Astrocyte (in vitro differentiated cells and primary cell): ENCODE measurements at regions not wholly inside any gene's neighbourhood (a gene's known extent, or its start where the extent isn't known, plus 50 kb on each side); places are given as distances from the start of the nearest gene placed in this dataset.

Experiments
- DNase-seq: peaks from one replicate; pipeline ENCODE4 v3.0.0-alpha.2; 2010; ENCODE audit warnings: low read depth
- FAIRE-seq: peaks from 2 replicates; lab custom pipeline; 2011; peaks lifted over from hg19 to GRCh38; lab: Jason Lieb, UNC
- H2AFZ ChIP-seq: 2 replicates; pipeline ENCODE4 v1.6.0; 2012; ENCODE audit warnings: low read depth, low read length, inconsistent platforms
- H3K27ac ChIP-seq: 2 replicates; pipeline ENCODE4 v1.5.1; 2011; ENCODE audit warnings: low read depth, low read length, inconsistent platforms
- H3K27me3 ChIP-seq: 2 replicates; pipeline ENCODE4 v1.6.0; 2011; ENCODE audit warnings: low read length, inconsistent platforms; ENCODE audit not compliant: insufficient read depth
- H3K36me3 ChIP-seq: 2 replicates; pipeline ENCODE4 v1.5.1; 2011; ENCODE audit warnings: low read length, inconsistent platforms; ENCODE audit not compliant: insufficient read depth
- H3K4me1 ChIP-seq: 2 replicates; pipeline ENCODE4 v1.5.1; 2011; ENCODE audit warnings: low read length, inconsistent platforms; ENCODE audit not compliant: insufficient read depth
- H3K4me2 ChIP-seq: 2 replicates; pipeline ENCODE4 v1.6.0; 2012; ENCODE audit warnings: low read length, inconsistent platforms
- H3K4me3 ChIP-seq: 2 replicates; pipeline ENCODE4 v1.5.1; 2011; ENCODE audit warnings: low read depth, mild to moderate bottlenecking, low read length, inconsistent platforms; ENCODE audit not compliant: insufficient read depth
- H3K79me2 ChIP-seq: 2 replicates; pipeline ENCODE4 v1.6.0; 2012; ENCODE audit warnings: mild to moderate bottlenecking, low read length, inconsistent platforms; ENCODE audit not compliant: insufficient read depth
- H3K9ac ChIP-seq: 2 replicates; pipeline ENCODE4 v1.6.0; 2012; ENCODE audit warnings: mild to moderate bottlenecking, low read length, inconsistent platforms
- H3K9me3 ChIP-seq: 2 replicates; pipeline ENCODE4 v1.5.1; 2012; ENCODE audit warnings: low read depth, mild to moderate bottlenecking, low read length, inconsistent platforms; ENCODE audit not compliant: insufficient read depth
- H4K20me1 ChIP-seq: 2 replicates; pipeline ENCODE4 v1.6.0; 2012; ENCODE audit warnings: low read length, inconsistent platforms; ENCODE audit not compliant: insufficient read depth
- H3K27ac Mint-ChIP-seq: one replicate; pipeline ENCODE4 v1.8.0; 2021; ENCODE audit warnings: mild to moderate bottlenecking, mixed read lengths; ENCODE audit not compliant: unreplicated experiment
- H3K27me3 Mint-ChIP-seq: one replicate; pipeline ENCODE4 v1.8.0; 2021; ENCODE audit warnings: low read depth, mixed read lengths; ENCODE audit not compliant: unreplicated experiment
- H3K36me3 Mint-ChIP-seq: one replicate; pipeline ENCODE4 v1.8.0; 2021; ENCODE audit warnings: low read depth, mixed read lengths; ENCODE audit not compliant: unreplicated experiment
- H3K4me1 Mint-ChIP-seq: one replicate; pipeline ENCODE4 v1.8.0; 2021; ENCODE audit warnings: low read depth, mixed read lengths; ENCODE audit not compliant: unreplicated experiment
- H3K4me3 Mint-ChIP-seq: one replicate; pipeline ENCODE4 v1.8.0; 2021; ENCODE audit warnings: mild to moderate bottlenecking, moderate library complexity, mixed read lengths; ENCODE audit not compliant: unreplicated experiment
- H3K9me3 Mint-ChIP-seq: one replicate; pipeline ENCODE4 v1.8.0; 2021; ENCODE audit warnings: mild to moderate bottlenecking, mixed read lengths; ENCODE audit not compliant: unreplicated experiment
- CTCF ChIP-seq: IDR thresholded peaks from 2 replicates; pipeline ENCODE4 v1.5.1; 2011; ENCODE audit warnings: low read depth, mild to moderate bottlenecking, inconsistent platforms, low read length, moderate library complexity; ENCODE audit not compliant: insufficient read depth
- EZH2 ChIP-seq: IDR thresholded peaks from 2 replicates; pipeline ENCODE4 v1.6.1; 2012; ENCODE audit warnings: mild to moderate bottlenecking, low read length, inconsistent platforms; ENCODE audit not compliant: insufficient read depth

GRCh38 chr12:112559784-112560183 lies 141.0 kb downstream of the PTPN11 start:
- Histone ChIP-seq H4K20me1 (no peaks in the 10 kb centered on the region), H3K4me2 (no peak overlapping the region), H3K79me2 (no peaks in the 10 kb centered on the region), H2AFZ (no peak overlapping the region), H3K4me3 (no peak overlapping the region), H3K9ac (no peak overlapping the region), H3K4me1 (no peaks in the 10 kb centered on the region), H3K27ac (no peak overlapping the region), H3K9me3 (no peaks in the 10 kb centered on the region), H3K27me3 (no peaks in the 10 kb centered on the region), H3K36me3 (no peaks in the 10 kb centered on the region)
- Mint-ChIP-seq H3K36me3 (no peaks in the 10 kb centered on the region), H3K4me3 (no peak overlapping the region), H3K4me1 (no peaks in the 10 kb centered on the region), H3K27me3 (peaks cover 17% of the 10 kb centered on the region), H3K9me3 (peaks cover 4% of the 10 kb centered on the region), H3K27ac (no peak overlapping the region)
- DNase-seq, result no peak
- no peak for TF ChIP-seq EZH2
- TF ChIP-seq CTCF, result no peak
- no peak for FAIRE-seq

- no peak for DNase-seq
- Histone ChIP-seq H3K9me3 (no peaks in the 10 kb centered on the region), H3K4me3 (no peak overlapping the region), H3K4me2 (no peak overlapping the region), H3K27ac (no peak overlapping the region), H3K27me3 (no peaks in the 10 kb centered on the region), H3K36me3 (no peaks in the 10 kb centered on the region), H2AFZ (no peak overlapping the region), H3K79me2 (no peaks in the 10 kb centered on the region), H3K4me1 (no peaks in the 10 kb centered on the region), H4K20me1 (no peaks in the 10 kb centered on the region), H3K9ac (no peak overlapping the region)
- TF ChIP-seq EZH2, result no peak
- no peak for TF ChIP-seq CTCF
- Mint-ChIP-seq H3K9me3 (peaks cover 4% of the 10 kb centered on the region), H3K4me1 (no peaks in the 10 kb centered on the region), H3K27ac (no peak overlapping the region), H3K4me3 (no peak overlapping the region), H3K27me3 (peaks cover 5% of the 10 kb centered on the region), H3K36me3 (no peaks in the 10 kb centered on the region)
- FAIRE-seq, result no peak
Observed at GRCh38 chr12:112564160-112564784, 145.5 kb downstream of the PTPN11 start.

- no peaks in the 10 kb centered on the region for H3K27me3 ChIP-seq
- no peaks in the 10 kb centered on the region for H4K20me1 ChIP-seq
- no peak overlapping the region for H3K27ac ChIP-seq
- Mint-ChIP-seq H3K27ac (no peak overlapping the region), H3K4me3 (no peak overlapping the region), H3K4me1 (no peaks in the 10 kb centered on the region), H3K27me3 (peaks cover 18% of the 10 kb centered on the region), H3K36me3 (no peaks in the 10 kb centered on the region), H3K9me3 (peaks cover 4% of the 10 kb centered on the region)
- TF ChIP-seq CTCF (no peak), EZH2 (no peak)
- H3K4me3 ChIP-seq, result no peak overlapping the region
- DNase-seq, result no peak
- H3K9ac ChIP-seq, result no peak overlapping the region
- H3K79me2 ChIP-seq, result no peaks in the 10 kb centered on the region
- no peak overlapping the region for H2AFZ ChIP-seq
- no peaks in the 10 kb centered on the region for H3K9me3 ChIP-seq
- H3K36me3 ChIP-seq, result no peaks in the 10 kb centered on the region
- FAIRE-seq, result no peak
- H3K4me1 ChIP-seq, result no peaks in the 10 kb centered on the region
- H3K4me2 ChIP-seq, result no peak overlapping the region
Observed at GRCh38 chr12:112568641-112569040, 149.9 kb downstream of the PTPN11 start.
